A673 (cell line): ENCODE measurements at regions not wholly inside any gene's neighbourhood (a gene's known extent, or its start where the extent isn't known, plus 50 kb on each side); places are given as distances from the start of the nearest gene placed in this dataset.
"Not testable (repeated sequence)": the region's sequence is repeated elsewhere in the genome, so short reads cannot be mapped to it uniquely, and the experiment has no call there.

Experiments used
- BruUV-seq: library from RNA; stranded (reverse); fragments of 400-500 nt; replicated peaks from 2 replicates; lab custom pipeline; 2021; lab: Mats Ljungman, UMichigan
- CTCF ChIA-PET: fragments of 300-600 bp; sonication (Branson Sonifier 250); formaldehyde crosslinking; loops from one replicate; lab custom pipeline; 2022; ENCODE audit warnings: antibody characterized with exemption; lab: Charles Lee
- POLR2A ChIA-PET: fragments of 300-600 bp; sonication (Branson Sonifier 250); formaldehyde crosslinking; loops from one replicate; lab custom pipeline; 2022; ENCODE audit warnings: antibody characterized with exemption; ENCODE audit not compliant: low non-redundant PET; lab: Charles Lee
- DNase-seq: peaks from one replicate; pipeline ENCODE4 v3.0.0-alpha.2; 2015; ENCODE audit warnings: low spot score
- H3K27ac ChIP-seq: fragments of 200-600 bp; sonication (generic); 2 replicates; pipeline ENCODE4 v1.5.1; 2016; ENCODE audit warnings: mixed run types, low read depth, mild to moderate bottlenecking, mixed read lengths, antibody characterized with exemption, low read length; ENCODE audit not compliant: poor library complexity, severe bottlenecking
- H3K27me3 ChIP-seq: fragments of 200-600 bp; sonication (generic); replicated peaks from 2 replicates; pipeline ENCODE4 v1.6.1; 2017; ENCODE audit warnings: mixed run types, low read depth, mild to moderate bottlenecking, mixed read lengths, antibody characterized with exemption, low read length; ENCODE audit not compliant: insufficient read depth, poor library complexity
- H3K36me3 ChIP-seq: fragments of 200-600 bp; sonication (generic); 2 replicates; pipeline ENCODE4 v1.6.1; 2016; ENCODE audit warnings: mixed run types, mild to moderate bottlenecking, mixed read lengths, antibody characterized with exemption, low read length; ENCODE audit not compliant: insufficient read depth, poor library complexity, severe bottlenecking
- H3K4me1 ChIP-seq: fragments of 200-600 bp; sonication (generic); 2 replicates; pipeline ENCODE4 v1.6.1; 2017; ENCODE audit warnings: mixed run types, mild to moderate bottlenecking, mixed read lengths, antibody characterized with exemption, low read length; ENCODE audit not compliant: insufficient read depth, poor library complexity, severe bottlenecking
- H3K4me3 ChIP-seq: fragments of 200-600 bp; sonication (generic); 2 replicates; pipeline ENCODE4 v1.5.1; 2016; ENCODE audit warnings: low read depth, mixed run types, mild to moderate bottlenecking, mixed read lengths, low read length; ENCODE audit not compliant: poor library complexity, severe bottlenecking
- H3K9me3 ChIP-seq: fragments of 200-600 bp; sonication (generic); 2 replicates; pipeline ENCODE4 v1.6.1; 2016; ENCODE audit warnings: mixed run types, low read depth, mild to moderate bottlenecking, mixed read lengths, antibody characterized with exemption, low read length; ENCODE audit not compliant: poor library complexity, severe bottlenecking
- CTCF ChIP-seq: fragments of 300-800, 200-600 bp; sonication (generic); conservative IDR thresholded peaks from 2 replicates; pipeline ENCODE4 v1.5.1; 2017; ENCODE audit warnings: low read depth, mild to moderate bottlenecking, antibody characterized with exemption, low read length, moderate library complexity, mixed read lengths
- EZH2 ChIP-seq: fragments of 200-600 bp; sonication (generic); IDR thresholded peaks from 2 replicates; pipeline ENCODE4 v1.6.1; 2017; ENCODE audit warnings: borderline replicate concordance, low read depth, mild to moderate bottlenecking, mixed read lengths, antibody characterized with exemption, low read length; ENCODE audit not compliant: poor library complexity, severe bottlenecking
- intact Hi-C: fragments of 100-400 bp; cut with micrococcal nuclease; formaldehyde crosslinking; loops from one replicate; pipeline ENCODE4 v1.10.0; 2022; ENCODE audit not compliant: unreplicated experiment

- POLR2A ChIA-PET = no interaction called here
- DNase-seq = no peak
- no peak overlapping the region for H3K4me3 ChIP-seq
Observed at GRCh38 chr15:79620112-79620857, 188.1 kb downstream of the MINAR1 start.

GRCh38 chr15:79621805-79622204, 189.7 kb downstream of the MINAR1 start:
- H3K27me3 ChIP-seq = peaks cover 17% of the 10 kb centered on the region
- POLR2A ChIA-PET, DNase-seq, BruUV-seq, H3K27ac ChIP-seq, H3K4me3 ChIP-seq, H3K4me1 ChIP-seq, H3K36me3 ChIP-seq, H3K9me3 ChIP-seq, intact Hi-C loops, CTCF ChIA-PET: not testable (repeated sequence)

More at GRCh38 chr15:79620112-79620857, 188.1 kb downstream of the MINAR1 start:
- intact Hi-C loops = no loop called here
- no peaks in the 10 kb centered on the region for H3K9me3 ChIP-seq
- CTCF ChIA-PET = no interaction called here
- no peak overlapping the region for H3K27ac ChIP-seq
- no peaks in the 10 kb centered on the region for H3K4me1 ChIP-seq
- H3K36me3 ChIP-seq = no peaks in the 10 kb centered on the region
- H3K27me3 ChIP-seq = peaks cover 12% of the 10 kb centered on the region
- no TSS peak for BruUV-seq
- TF ChIP-seq EZH2 = no peak
- no peak for TF ChIP-seq CTCF

GRCh38 chr15:79623488-79623887, 191.4 kb downstream of the MINAR1 start:
- Histone ChIP-seq H3K4me3 (no peak overlapping the region), H3K4me1 (no peaks in the 10 kb centered on the region), H3K9me3 (no peaks in the 10 kb centered on the region), H3K36me3 (no peaks in the 10 kb centered on the region), H3K27me3 (peaks cover 21% of the 10 kb centered on the region), H3K27ac (no peak overlapping the region)
- intact Hi-C loops = no loop called here
- CTCF ChIA-PET = no interaction called here
- TF ChIP-seq EZH2 (no peak), CTCF (no peak)
- POLR2A ChIA-PET = no interaction called here
- DNase-seq = no peak
- no TSS peak for BruUV-seq

GRCh38 chr15:79629687-79630086, 197.6 kb downstream of the MINAR1 start:
- intact Hi-C loops = no loop called here
- Histone ChIP-seq H3K27me3 (peaks cover 12% of the 10 kb centered on the region), H3K4me1 (no peaks in the 10 kb centered on the region), H3K4me3 (no peak overlapping the region), H3K36me3 (no peaks in the 10 kb centered on the region), H3K9me3 (no peaks in the 10 kb centered on the region), H3K27ac (no peak overlapping the region)
- no peak for DNase-seq
- BruUV-seq = no TSS peak
- no peak for TF ChIP-seq CTCF
- no peak for TF ChIP-seq EZH2
- CTCF ChIA-PET = no interaction called here
- POLR2A ChIA-PET = no interaction called here
